GM12872 (cell line): ENCODE measurements at regions not wholly inside any gene's neighbourhood (a gene's known extent, or its start where the extent isn't known, plus 50 kb on each side); places are given as distances from the start of the nearest gene placed in this dataset.

Source experiments
- CTCF ChIP-seq: IDR thresholded peaks from 3 replicates; pipeline ENCODE4 v1.5.1; 2011; ENCODE audit warnings: low read depth, mild to moderate bottlenecking, low read length, moderate library complexity; ENCODE audit not compliant: insufficient read depth

- TF ChIP-seq CTCF, result no peak
These were observed 61.2 kb upstream of the VASH1 start for GRCh38 chr14:76699939-76700590.

GRCh38 chr14:76701436-76701835, 59.8 kb upstream of the VASH1 start:
- TF ChIP-seq CTCF, result no peak

GRCh38 chr14:76701981-76702380, 59.3 kb upstream of the VASH1 start:
- no peak for TF ChIP-seq CTCF

- no peak for TF ChIP-seq CTCF
These were observed 56.1 kb upstream of the VASH1 start for GRCh38 chr14:76705214-76705613.

- no peak for TF ChIP-seq CTCF
These were observed 54.5 kb upstream of the VASH1 start for GRCh38 chr14:76706811-76707210.

GRCh38 chr14:76708028-76708427, 53.2 kb upstream of the VASH1 start:
- TF ChIP-seq CTCF, result no peak

GRCh38 chr14:76708771-76709170, 52.5 kb upstream of the VASH1 start:
- TF ChIP-seq CTCF, result no peak
